GM23248 (cell line): ENCODE measurements at regions not wholly inside any gene's neighbourhood (a gene's known extent, or its start where the extent isn't known, plus 50 kb on each side); places are given as distances from the start of the nearest gene placed in this dataset.
"Not testable (repeated sequence)": the region's sequence is repeated elsewhere in the genome, so short reads cannot be mapped to it uniquely, and the experiment has no call there.

Experiments used
- DNase-seq: peaks from one replicate; pipeline ENCODE4 v3.0.0-alpha.2; 2015
- H2AFZ ChIP-seq: fragments of 200-600 bp; sonication (generic); 2 replicates; pipeline ENCODE4 v1.6.1; 2016; ENCODE audit warnings: antibody characterized with exemption
- H3F3A ChIP-seq: fragments of 200-600 bp; sonication (generic); 2 replicates; pipeline ENCODE4 v1.6.1; 2016; ENCODE audit warnings: mild to moderate bottlenecking, antibody characterized with exemption, mixed run types; ENCODE audit not compliant: insufficient read depth
- H3K27ac ChIP-seq: fragments of 200-600 bp; sonication (generic); 2 replicates; pipeline ENCODE4 v1.5.1; 2016; ENCODE audit warnings: mild to moderate bottlenecking
- H3K27me3 ChIP-seq: fragments of 200-600 bp; sonication (generic); replicated peaks from 2 replicates; pipeline ENCODE4 v1.6.1; 2016; ENCODE audit warnings: mild to moderate bottlenecking; ENCODE audit not compliant: insufficient read depth
- H3K36me3 ChIP-seq: fragments of 200-600 bp; sonication (generic); 2 replicates; pipeline ENCODE4 v1.6.1; 2016; ENCODE audit warnings: low read depth, mild to moderate bottlenecking
- H3K4me1 ChIP-seq: fragments of 200-600 bp; sonication (generic); 2 replicates; pipeline ENCODE4 v1.6.1; 2016; ENCODE audit warnings: mild to moderate bottlenecking; ENCODE audit not compliant: insufficient read depth
- H3K4me2 ChIP-seq: fragments of 200-600 bp; sonication (generic); one replicate; pipeline ENCODE4 v1.6.1; 2016; ENCODE audit warnings: mild to moderate bottlenecking; ENCODE audit not compliant: unreplicated experiment
- H3K4me3 ChIP-seq: fragments of 200-600 bp; sonication (generic); 2 replicates; pipeline ENCODE4 v1.5.1; 2016; ENCODE audit warnings: mild to moderate bottlenecking
- H3K79me2 ChIP-seq: fragments of 200-600 bp; sonication (generic); 2 replicates; pipeline ENCODE4 v1.6.1; 2016; ENCODE audit warnings: mild to moderate bottlenecking; ENCODE audit not compliant: insufficient read depth
- H3K9ac ChIP-seq: fragments of 200-600 bp; sonication (generic); 2 replicates; pipeline ENCODE4 v1.6.1; 2016; ENCODE audit warnings: mild to moderate bottlenecking
- H3K9me2 ChIP-seq: fragments of 200-600 bp; sonication (generic); 2 replicates; pipeline ENCODE4 v1.6.1; 2016; ENCODE audit warnings: mixed run types, mild to moderate bottlenecking, moderate library complexity; ENCODE audit not compliant: insufficient read depth
- H3K9me3 ChIP-seq: fragments of 200-600 bp; sonication (generic); one replicate; pipeline ENCODE4 v1.6.1; 2017; ENCODE audit warnings: low read depth
- H4K20me1 ChIP-seq: fragments of 200-600 bp; sonication (generic); 2 replicates; pipeline ENCODE4 v1.6.0; 2016; ENCODE audit not compliant: insufficient read depth
- EZH2 ChIP-seq: fragments of 200-600 bp; sonication (generic); IDR thresholded peaks from 2 replicates; pipeline ENCODE4 v1.6.1; 2018; ENCODE audit warnings: antibody characterized with exemption, mild to moderate bottlenecking; ENCODE audit not compliant: insufficient read depth, poor library complexity, severe bottlenecking
- EZH2phosphoT487 ChIP-seq: fragments of 200-600 bp; sonication (generic); IDR thresholded peaks from 2 replicates; pipeline ENCODE4 v1.6.1; 2018; ENCODE audit warnings: antibody characterized with exemption, moderate library complexity, mild to moderate bottlenecking, low read depth; ENCODE audit not compliant: insufficient read depth
- WGBS, 2 experiments: methylation state at CpG; one replicate each; pipeline ENCODE4 v1.1.6; 2015 to 2017; ENCODE audit warnings: low lambda C conversion rate in 2 of 2, low coverage in 1 of 2; ENCODE audit errors: missing lambda C conversion rate in 2 of 2; 5-methylcytosine and 5-hydroxymethylcytosine counted together
- in situ Hi-C: fragments of 300-500 bp; cut with MboI; formaldehyde crosslinking; loops from 2 replicates; pipeline ENCODE4 v1.15.0; 2020

DNA sequence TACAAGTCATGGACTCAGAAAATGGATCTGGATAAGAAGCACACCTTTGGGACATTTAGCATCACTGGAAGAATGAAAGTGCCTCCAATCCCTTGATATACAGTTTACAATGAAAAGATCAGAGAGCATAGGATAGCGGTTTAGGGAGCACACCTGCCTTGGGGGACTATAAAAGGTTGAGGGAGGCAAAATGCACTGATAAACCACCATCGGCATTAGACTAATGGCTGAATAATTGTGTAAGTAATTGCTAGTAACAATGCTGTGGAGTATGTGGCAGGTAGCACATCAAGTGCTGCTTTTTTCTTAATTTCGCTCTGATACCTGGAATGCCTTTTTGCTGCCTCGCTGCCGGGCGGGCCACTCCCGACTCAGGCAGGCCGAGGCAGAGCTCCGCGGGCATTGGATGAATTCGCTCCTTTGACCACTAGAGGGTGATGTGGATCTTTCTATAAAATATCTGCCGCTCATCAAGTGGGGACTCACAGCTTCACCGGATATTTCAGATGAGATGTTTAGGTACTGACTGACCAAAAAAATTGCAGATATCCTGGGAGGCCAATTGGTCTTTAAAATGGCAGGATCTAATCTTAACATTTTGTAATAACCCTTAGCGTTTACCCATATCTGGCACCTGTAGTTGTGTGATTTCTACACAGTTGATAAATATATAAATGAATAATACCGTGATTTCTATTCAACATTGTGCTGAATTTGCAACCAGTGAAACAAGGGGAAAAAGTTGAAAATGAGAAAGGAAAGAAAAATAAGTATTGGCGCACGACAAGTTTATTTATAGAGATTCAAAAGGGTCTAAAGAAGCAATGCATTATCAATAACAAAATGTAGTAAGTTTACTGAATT is 116.8 kb upstream of the PRSS1 start:
- TF ChIP-seq EZH2phosphoT487, result no peak
- TF ChIP-seq EZH2, result no peak
- Histone ChIP-seq H3K27me3 (peaks cover 20% of the 10 kb centered on the region), H3K4me1 (no peaks in the 10 kb centered on the region), H3K4me2 (no peak overlapping the region), H3K36me3 (no peaks in the 10 kb centered on the region), H3K9me2 (no peaks in the 10 kb centered on the region), H3K9ac (no peak overlapping the region), H3K79me2 (no peaks in the 10 kb centered on the region), H3K4me3 (no peak overlapping the region), H4K20me1 (no peaks in the 10 kb centered on the region), H3K9me3 (no peaks in the 10 kb centered on the region), H3K27ac (no peak overlapping the region), H3F3A (no peaks in the 10 kb centered on the region), H2AFZ (peak overlapping the region; percentile 2; the same call in 1 of the 2 replicates)
- in situ Hi-C loops, result no loop called here
- peak; percentile 75 for DNase-seq
- WGBS, 2 experiments, result 16 to 17% methylated on average over 17 of the region's 17 CpGs

DNA sequence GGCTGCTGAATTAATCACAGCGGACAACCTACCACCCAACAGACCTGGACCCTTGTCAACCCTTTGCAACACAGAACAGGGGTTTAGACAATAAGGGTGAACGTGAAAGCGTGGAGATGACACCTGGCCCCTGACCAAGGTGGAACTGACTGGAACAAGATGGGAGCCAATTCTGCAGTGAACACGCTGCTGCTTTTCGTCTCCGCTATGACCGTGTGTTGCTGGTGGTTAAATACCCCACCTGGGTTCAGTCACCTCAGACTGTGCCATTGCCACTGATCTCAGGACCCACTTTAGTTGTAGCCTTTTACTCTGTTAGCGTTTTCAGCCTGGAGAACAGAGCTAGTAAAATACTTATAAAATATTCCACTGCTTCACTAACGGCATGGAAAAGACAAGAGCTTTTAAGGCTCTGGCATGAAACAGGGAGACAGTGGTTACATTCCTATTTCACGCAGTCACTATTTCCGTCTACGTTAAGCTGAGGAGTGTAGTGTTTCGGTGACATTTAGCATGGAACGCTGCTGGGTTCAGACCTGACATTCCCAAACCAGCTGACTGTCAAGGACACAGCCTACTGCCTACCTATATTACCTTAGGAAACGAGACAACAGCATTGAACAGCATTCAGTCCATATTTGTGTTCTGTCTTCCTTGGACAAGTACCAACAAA is 119.5 kb upstream of the PRSS1 start:
- no peaks in the 10 kb centered on the region for H3K4me1 ChIP-seq
- no peaks in the 10 kb centered on the region for H3K36me3 ChIP-seq
- WGBS, 2 experiments, result 53 to 54% methylated on average over 15 of the region's 15 CpGs
- H3K27ac ChIP-seq, result no peak overlapping the region
- peak overlapping the region; percentile 45; the same call in 1 of the 2 replicates for H2AFZ ChIP-seq
- H3K9ac ChIP-seq, result no peak overlapping the region
- H3K4me2 ChIP-seq, result no peak overlapping the region
- DNase-seq, result peak; percentile 66
- no peak for TF ChIP-seq EZH2phosphoT487
- TF ChIP-seq EZH2, result no peak
- no peaks in the 10 kb centered on the region for H3K9me3 ChIP-seq
- H3K27me3 ChIP-seq, result peaks cover 10% of the 10 kb centered on the region; the same call in 1 of the 2 replicates
- no peaks in the 10 kb centered on the region for H3K9me2 ChIP-seq
- no peaks in the 10 kb centered on the region for H4K20me1 ChIP-seq
- no peak overlapping the region for H3K4me3 ChIP-seq
- no peaks in the 10 kb centered on the region for H3F3A ChIP-seq
- no peaks in the 10 kb centered on the region for H3K79me2 ChIP-seq
- in situ Hi-C loops, result no loop called here

DNA sequence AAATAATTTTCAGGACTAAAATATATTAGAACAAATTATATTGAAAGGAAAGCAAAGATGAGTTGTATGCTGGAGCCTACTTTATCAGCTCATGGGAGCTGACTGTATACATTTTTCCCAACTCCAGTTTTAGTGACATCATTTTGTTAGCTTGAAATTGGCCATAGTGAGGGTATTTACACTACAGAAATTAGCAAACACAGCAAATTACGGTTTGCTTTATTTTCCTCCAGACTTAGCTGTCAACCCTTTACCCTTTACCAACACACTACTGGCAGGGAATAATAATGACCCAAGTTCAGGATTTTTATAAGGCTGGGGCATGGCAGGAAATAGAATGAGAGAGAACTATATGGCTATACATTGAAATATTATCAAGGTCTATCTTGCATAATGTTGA is 120.3 kb upstream of the PRSS1 start:
- Histone ChIP-seq H3K9me3 (no peaks in the 10 kb centered on the region), H3K4me1 (no peaks in the 10 kb centered on the region), H3K4me2 (no peak overlapping the region), H3K9me2 (no peaks in the 10 kb centered on the region), H3F3A (no peaks in the 10 kb centered on the region), H3K4me3 (no peak overlapping the region), H3K27me3 (peaks cover 5% of the 10 kb centered on the region; the same call in 1 of the 2 replicates), H4K20me1 (no peaks in the 10 kb centered on the region), H3K36me3 (no peaks in the 10 kb centered on the region), H3K27ac (no peak overlapping the region), H3K9ac (no peak overlapping the region), H2AFZ (no peak overlapping the region), H3K79me2 (no peaks in the 10 kb centered on the region)
- WGBS, 2 experiments, result 85 to 88% methylated on average over 1 of the region's 1 CpG
- in situ Hi-C loops, result no loop called here
- no peak for DNase-seq
- TF ChIP-seq EZH2 (no peak), EZH2phosphoT487 (no peak)

DNA sequence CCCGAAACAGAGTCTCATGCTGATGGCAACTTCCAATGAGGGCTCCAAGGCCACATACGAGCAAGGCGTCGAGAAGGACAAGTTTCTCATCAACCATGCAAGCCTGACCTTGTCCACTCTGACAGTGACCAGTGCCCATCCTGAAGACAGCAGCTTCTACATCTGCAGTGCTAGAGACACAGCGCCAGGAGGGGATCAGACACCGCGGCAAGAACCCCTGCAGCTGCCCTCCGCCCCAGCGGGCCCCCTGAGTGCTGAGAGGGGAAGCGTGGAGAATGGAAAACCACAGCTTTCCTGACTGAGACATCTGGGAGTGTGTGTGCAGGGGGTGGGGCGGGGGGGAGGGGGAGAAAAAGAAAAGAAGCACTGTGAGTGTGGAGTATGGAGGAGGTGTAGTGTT is 122.0 kb upstream of the PRSS1 start:
- in situ Hi-C loops, result not testable (repeated sequence)

More for the DNA sequence above, 122.0 kb upstream of the PRSS1 start:
- not testable (repeated sequence) for H3F3A ChIP-seq, H3K9me2 ChIP-seq, H3K27ac ChIP-seq, H3K9me3 ChIP-seq, H4K20me1 ChIP-seq, H3K27me3 ChIP-seq, DNase-seq, H3K79me2 ChIP-seq, H3K4me1 ChIP-seq, H3K4me3 ChIP-seq, H3K36me3 ChIP-seq, H3K9ac ChIP-seq, H3K4me2 ChIP-seq, H2AFZ ChIP-seq
- WGBS, 2 experiments, result 62 to 70% methylated on average over 9 to 11 of the region's 11 CpGs
